ENCODE measurements at regions not wholly inside any gene's neighbourhood (a gene's known extent, or its start where the extent isn't known, plus 50 kb on each side); places are given as distances from the start of the nearest gene placed in this dataset.

- no peak for TF ChIP-seq POLR2A (IDR thresholded peaks at IDR 0.05; ENCODE audit: low read length)
- no peak for TF ChIP-seq GATA1 (IDR thresholded peaks at IDR 0.05; ENCODE audit: low read depth, low read length)
Measured at GRCh38 chr6:19719691-19720128, 117.5 kb upstream of the ID4 start.
